ENCODE measurements at regions not wholly inside any gene's neighbourhood (a gene's known extent, or its start where the extent isn't known, plus 50 kb on each side); places are given as distances from the start of the nearest gene placed in this dataset.
"Not testable (repeated sequence)": the region's sequence is repeated elsewhere in the genome, so short reads cannot be mapped to it uniquely, and the experiment has no call there.

DNA sequence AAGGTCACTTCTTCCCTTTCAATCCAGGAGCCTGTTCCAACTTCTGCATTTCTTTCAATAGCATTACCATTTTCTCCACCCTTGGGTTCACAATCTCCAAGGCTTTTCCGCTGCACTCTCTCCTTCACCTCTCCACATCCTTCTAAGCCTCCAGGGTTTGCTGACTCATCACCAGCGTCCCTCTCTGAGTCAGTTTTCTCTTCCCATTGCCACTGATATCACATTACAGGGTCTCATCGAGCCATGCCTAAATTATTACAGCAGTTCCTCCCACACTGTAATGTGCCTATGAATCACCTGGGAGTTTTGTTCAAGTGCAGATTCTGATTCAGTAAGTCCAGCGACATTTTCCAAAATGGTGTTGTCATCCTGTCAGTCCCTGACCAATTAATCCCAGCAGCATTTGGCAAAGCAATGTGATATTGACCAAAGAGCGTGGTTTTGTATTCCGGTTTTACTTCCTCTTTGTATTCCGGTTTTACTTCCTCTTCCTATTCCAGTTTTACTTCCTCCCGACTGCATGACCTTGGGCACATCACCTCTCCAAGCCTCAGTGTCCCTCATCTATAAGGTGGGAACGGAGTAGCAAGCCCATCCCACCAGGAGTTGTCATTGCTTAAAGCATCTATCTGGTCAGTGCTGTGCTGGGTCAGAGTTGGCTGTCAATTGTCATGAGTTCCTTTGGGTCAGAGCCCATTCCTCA, 208.3 kb upstream of the NBPF12 start:
- POLR2A ChIA-PET; BruUV-seq (replicated peaks); H3K4me3 ChIP-seq (ENCODE audit: low read depth, low read length, poor library complexity, severe bottlenecking); H3K79me2 ChIP-seq (ENCODE audit: insufficient read depth, low read depth, low read length); H4K20me1 ChIP-seq (ENCODE audit: insufficient read depth, low read length); intact Hi-C loops (cut with micrococcal nuclease; ENCODE audit: unreplicated experiment); DNase-seq (ENCODE audit: low spot score); CTCF ChIA-PET (ENCODE audit: unreplicated experiment); H3K27ac ChIP-seq (ENCODE audit: low read depth, low read length, poor library complexity, severe bottlenecking); H3K4me2 ChIP-seq (ENCODE audit: low read length); H3K9me3 ChIP-seq (ENCODE audit: low read length); H3K36me3 ChIP-seq (ENCODE audit: insufficient read depth, low read length); H3K9me2 ChIP-seq (ENCODE audit: insufficient read depth, low read length); H2AFZ ChIP-seq (ENCODE audit: low read length); H3K4me1 ChIP-seq (ENCODE audit: insufficient read depth, low read length, poor library complexity, severe bottlenecking): not testable (repeated sequence)

DNA sequence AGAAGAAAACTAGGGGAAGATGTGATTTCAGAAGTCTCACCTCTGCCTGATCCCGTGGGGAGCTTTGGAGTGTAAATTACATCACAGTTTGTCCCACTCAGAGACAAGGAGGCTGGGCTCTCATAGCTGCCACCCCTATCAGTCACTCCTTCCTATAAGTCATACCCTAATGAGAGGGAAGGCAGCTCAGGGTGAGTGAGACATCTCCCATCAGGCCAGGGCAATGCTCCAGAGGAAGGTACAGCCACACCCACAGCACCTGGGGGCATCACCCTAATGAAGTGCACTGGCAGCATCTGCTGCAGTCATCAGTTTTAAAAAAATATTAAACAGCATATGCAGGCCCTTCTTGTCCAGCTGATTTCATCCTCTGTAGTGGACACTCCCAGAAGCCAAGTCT, 223.1 kb upstream of the NBPF12 start:
- H3K9me2 ChIP-seq (ENCODE audit: insufficient read depth, low read length); H3K36me3 ChIP-seq (ENCODE audit: insufficient read depth, low read length); H3K4me2 ChIP-seq (ENCODE audit: low read length); intact Hi-C loops (cut with micrococcal nuclease; ENCODE audit: unreplicated experiment); CTCF ChIA-PET (ENCODE audit: unreplicated experiment); DNase-seq (ENCODE audit: low spot score); POLR2A ChIA-PET; H3K27ac ChIP-seq (ENCODE audit: low read depth, low read length, poor library complexity, severe bottlenecking); H3K79me2 ChIP-seq (ENCODE audit: insufficient read depth, low read depth, low read length); H2AFZ ChIP-seq (ENCODE audit: low read length); H3K4me3 ChIP-seq (ENCODE audit: low read depth, low read length, poor library complexity, severe bottlenecking); H3K9me3 ChIP-seq (ENCODE audit: low read length); H3K4me1 ChIP-seq (ENCODE audit: insufficient read depth, low read length, poor library complexity, severe bottlenecking); H4K20me1 ChIP-seq (ENCODE audit: insufficient read depth, low read length); BruUV-seq (replicated peaks): not testable (repeated sequence)

DNA sequence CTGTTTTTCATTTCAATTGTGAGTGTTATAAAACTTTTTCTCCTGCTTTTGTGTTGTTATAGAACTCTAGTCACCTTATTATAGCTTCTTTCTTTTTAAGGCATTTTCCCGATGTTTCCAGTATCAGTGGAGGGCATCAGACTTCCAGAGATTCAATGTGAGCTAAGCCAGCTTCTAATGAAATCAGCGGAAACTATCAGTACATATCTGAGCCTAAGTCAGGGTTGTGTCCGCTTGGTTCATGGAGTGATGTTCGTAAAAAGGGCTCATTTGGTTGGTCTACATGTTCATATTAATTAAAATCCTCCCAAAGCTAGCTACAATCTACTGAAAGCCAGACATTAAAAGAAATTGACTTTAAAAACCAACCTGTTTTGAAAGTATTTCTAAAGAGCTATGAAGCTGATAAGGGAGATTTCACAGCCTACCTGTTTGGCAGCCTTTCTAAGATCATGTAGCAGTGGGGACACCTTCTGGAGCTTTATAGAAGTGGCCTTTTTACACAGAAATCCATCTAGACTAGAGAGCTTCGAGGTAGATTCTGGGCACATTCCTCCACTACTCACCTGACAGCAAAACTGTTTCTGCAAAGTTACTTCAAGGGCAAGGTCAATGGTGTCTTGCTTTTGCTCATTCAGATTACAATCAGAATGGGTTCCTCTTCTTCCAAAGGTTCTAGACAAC, 227.1 kb upstream of the NBPF12 start:
- BruUV-seq (replicated peaks); intact Hi-C loops (cut with micrococcal nuclease; ENCODE audit: unreplicated experiment); H3K9me2 ChIP-seq (ENCODE audit: insufficient read depth, low read length); H4K20me1 ChIP-seq (ENCODE audit: insufficient read depth, low read length); H3K27ac ChIP-seq (ENCODE audit: low read depth, low read length, poor library complexity, severe bottlenecking); H3K4me3 ChIP-seq (ENCODE audit: low read depth, low read length, poor library complexity, severe bottlenecking); H3K4me2 ChIP-seq (ENCODE audit: low read length); CTCF ChIA-PET (ENCODE audit: unreplicated experiment); H3K4me1 ChIP-seq (ENCODE audit: insufficient read depth, low read length, poor library complexity, severe bottlenecking); H3K9me3 ChIP-seq (ENCODE audit: low read length); H2AFZ ChIP-seq (ENCODE audit: low read length); H3K79me2 ChIP-seq (ENCODE audit: insufficient read depth, low read depth, low read length); H3K36me3 ChIP-seq (ENCODE audit: insufficient read depth, low read length); POLR2A ChIA-PET: not testable (repeated sequence)
- peak; percentile 13 for DNase-seq (ENCODE audit: low spot score)

DNA sequence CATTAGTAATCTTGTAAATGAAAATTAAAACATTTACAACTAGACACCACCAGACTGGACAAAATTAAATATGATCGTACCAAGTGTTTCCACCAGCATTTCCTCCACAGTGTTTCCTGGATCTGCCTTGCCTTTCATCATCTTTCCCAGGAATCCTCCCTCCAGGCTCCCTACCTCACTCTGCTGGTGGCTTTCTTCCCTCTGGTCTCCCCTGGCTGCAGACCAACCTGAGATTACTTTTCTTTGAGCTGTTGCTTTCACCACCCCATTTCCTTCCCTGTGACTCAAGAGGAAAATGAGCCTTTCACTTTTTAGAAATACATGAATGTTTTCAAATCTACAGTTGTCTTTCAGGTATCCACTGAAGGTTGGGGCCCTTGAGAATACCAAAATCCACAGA, 228.8 kb upstream of the NBPF12 start:
- not testable (repeated sequence) for BruUV-seq (replicated peaks)

DNA sequence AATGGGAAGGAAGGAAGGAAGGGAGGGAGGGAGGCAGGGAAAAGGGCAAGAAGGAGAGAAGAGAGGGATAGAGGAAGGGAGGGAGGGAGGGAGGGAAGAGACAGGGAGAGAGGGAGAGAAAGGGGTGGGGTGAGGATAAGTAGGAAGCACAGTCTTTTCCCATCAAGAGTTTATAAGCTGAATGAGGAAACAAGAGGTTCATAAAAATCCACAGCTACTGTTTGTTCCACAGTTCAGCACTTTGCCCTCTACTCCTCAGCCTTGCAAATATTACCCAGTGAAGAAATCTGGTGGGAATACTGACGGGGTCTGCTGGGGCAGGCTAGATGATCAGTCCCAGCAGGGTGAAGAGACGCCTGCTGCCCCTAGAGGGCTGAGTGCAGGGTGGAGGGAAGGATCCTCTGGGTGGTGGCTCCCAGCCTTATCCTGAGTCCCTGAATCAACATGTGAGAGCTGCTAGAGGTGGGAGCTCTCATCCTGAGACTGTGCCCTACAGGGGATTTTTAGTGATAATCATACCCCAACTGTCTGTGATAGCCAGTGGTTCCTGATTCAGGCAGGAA, 233.9 kb upstream of the NBPF12 start:
- DNase-seq (ENCODE audit: low spot score); BruUV-seq (replicated peaks); H3K9me3 ChIP-seq (ENCODE audit: low read length); H3K4me1 ChIP-seq (ENCODE audit: insufficient read depth, low read length, poor library complexity, severe bottlenecking); H3K27ac ChIP-seq (ENCODE audit: low read depth, low read length, poor library complexity, severe bottlenecking); H3K36me3 ChIP-seq (ENCODE audit: insufficient read depth, low read length); H3K79me2 ChIP-seq (ENCODE audit: insufficient read depth, low read depth, low read length); H3K4me2 ChIP-seq (ENCODE audit: low read length); CTCF ChIA-PET (ENCODE audit: unreplicated experiment); H3K9me2 ChIP-seq (ENCODE audit: insufficient read depth, low read length); intact Hi-C loops (cut with micrococcal nuclease; ENCODE audit: unreplicated experiment); POLR2A ChIA-PET; H2AFZ ChIP-seq (ENCODE audit: low read length); H4K20me1 ChIP-seq (ENCODE audit: insufficient read depth, low read length); H3K4me3 ChIP-seq (ENCODE audit: low read depth, low read length, poor library complexity, severe bottlenecking): not testable (repeated sequence)

More for the DNA sequence above, 228.8 kb upstream of the NBPF12 start:
- POLR2A ChIA-PET; H3K4me3 ChIP-seq (ENCODE audit: low read depth, low read length, poor library complexity, severe bottlenecking); H3K36me3 ChIP-seq (ENCODE audit: insufficient read depth, low read length); H4K20me1 ChIP-seq (ENCODE audit: insufficient read depth, low read length); H2AFZ ChIP-seq (ENCODE audit: low read length); H3K4me2 ChIP-seq (ENCODE audit: low read length); CTCF ChIA-PET (ENCODE audit: unreplicated experiment); intact Hi-C loops (cut with micrococcal nuclease; ENCODE audit: unreplicated experiment); H3K9me3 ChIP-seq (ENCODE audit: low read length); H3K4me1 ChIP-seq (ENCODE audit: insufficient read depth, low read length, poor library complexity, severe bottlenecking); H3K9me2 ChIP-seq (ENCODE audit: insufficient read depth, low read length); H3K27ac ChIP-seq (ENCODE audit: low read depth, low read length, poor library complexity, severe bottlenecking); DNase-seq (ENCODE audit: low spot score); H3K79me2 ChIP-seq (ENCODE audit: insufficient read depth, low read depth, low read length): not testable (repeated sequence)

DNA sequence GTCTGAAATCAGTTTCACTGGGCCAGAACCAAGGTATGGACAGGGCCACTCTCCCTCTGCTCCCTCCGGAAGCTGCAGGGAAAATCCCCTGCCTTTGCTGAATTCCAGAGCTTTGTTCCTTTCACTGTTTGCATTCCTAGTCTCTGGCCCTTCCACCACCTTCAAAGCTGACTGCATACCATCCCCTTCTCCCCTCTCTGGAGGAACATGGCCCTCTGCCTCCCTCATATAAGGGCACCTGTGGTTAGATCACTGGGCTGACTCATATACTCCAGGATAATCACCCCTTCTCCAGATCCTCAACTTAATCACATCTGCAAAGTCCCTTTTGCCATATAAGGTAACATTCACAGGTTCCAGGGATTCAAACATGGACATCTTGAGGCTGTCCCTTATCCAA, 236.8 kb upstream of the NBPF12 start:
- H3K4me1 ChIP-seq (ENCODE audit: insufficient read depth, low read length, poor library complexity, severe bottlenecking); DNase-seq (ENCODE audit: low spot score); CTCF ChIA-PET (ENCODE audit: unreplicated experiment); POLR2A ChIA-PET; H3K4me2 ChIP-seq (ENCODE audit: low read length); H3K4me3 ChIP-seq (ENCODE audit: low read depth, low read length, poor library complexity, severe bottlenecking); H3K9me3 ChIP-seq (ENCODE audit: low read length); H3K36me3 ChIP-seq (ENCODE audit: insufficient read depth, low read length); H4K20me1 ChIP-seq (ENCODE audit: insufficient read depth, low read length); intact Hi-C loops (cut with micrococcal nuclease; ENCODE audit: unreplicated experiment); H3K27ac ChIP-seq (ENCODE audit: low read depth, low read length, poor library complexity, severe bottlenecking); BruUV-seq (replicated peaks); H2AFZ ChIP-seq (ENCODE audit: low read length); H3K79me2 ChIP-seq (ENCODE audit: insufficient read depth, low read depth, low read length); H3K9me2 ChIP-seq (ENCODE audit: insufficient read depth, low read length): not testable (repeated sequence)
